Ascending aorta (tissue), 2 donors: ENCODE measurements at regions not wholly inside any gene's neighbourhood (a gene's known extent, or its start where the extent isn't known, plus 50 kb on each side); places are given as distances from the start of the nearest gene placed in this dataset.

Source experiments
- DNase-seq, 2 donors: peaks; one replicate each; pipeline ENCODE4 v3.0.0-alpha.2; 2019; ENCODE audit warnings: low spot score in 2 of 2
- H3K27ac ChIP-seq, 2 donors: fragments of 200-600 bp; sonication (generic); one replicate each; pipeline ENCODE4 v1.5.1; 2016 to 2017; ENCODE audit warnings: mild to moderate bottlenecking in 1 of 2
- H3K27me3 ChIP-seq: fragments of 200-600 bp; sonication (generic); one replicate; pipeline ENCODE4 v1.5.1; 2017
- H3K36me3 ChIP-seq, 2 donors: fragments of 200-600 bp; sonication (generic); one replicate each; pipeline ENCODE4 v1.5.1; 2016
- H3K4me1 ChIP-seq, 2 donors: fragments of 200-600 bp; sonication (generic); one replicate each; pipeline ENCODE4 v1.5.1; 2016 to 2017; ENCODE audit warnings: mild to moderate bottlenecking in 1 of 2
- H3K4me3 ChIP-seq, 2 donors: fragments of 200-600 bp; sonication (generic); one replicate each; pipeline ENCODE4 v1.5.1; 2016 to 2017; ENCODE audit warnings: mild to moderate bottlenecking in 1 of 2
- H3K9me3 ChIP-seq, 2 donors: fragments of 200-600 bp; sonication (generic); one replicate each; pipeline ENCODE4 v1.5.1; 2016
- intact Hi-C: fragments of 100-400 bp; cut with DNase I; formaldehyde crosslinking; loops from one replicate; pipeline ENCODE4 v1.15.1; 2023
- TF ChIP-seq, protein P1 (sequence below), 3 experiments: fragments of 200-600 bp in 2 of 3; fragments of 450-650 bp in 1 of 3; sonication (generic) in 2 of 3; IDR thresholded peaks; one replicate each; pipeline ENCODE4 v1.5.1; 2016 to 2019; ENCODE audit warnings: antibody characterized with exemption in 3 of 3, mild to moderate bottlenecking in 1 of 3, moderate library complexity in 1 of 3

- intact Hi-C loops: no loop called here
- TF ChIP-seq, protein P1, sequence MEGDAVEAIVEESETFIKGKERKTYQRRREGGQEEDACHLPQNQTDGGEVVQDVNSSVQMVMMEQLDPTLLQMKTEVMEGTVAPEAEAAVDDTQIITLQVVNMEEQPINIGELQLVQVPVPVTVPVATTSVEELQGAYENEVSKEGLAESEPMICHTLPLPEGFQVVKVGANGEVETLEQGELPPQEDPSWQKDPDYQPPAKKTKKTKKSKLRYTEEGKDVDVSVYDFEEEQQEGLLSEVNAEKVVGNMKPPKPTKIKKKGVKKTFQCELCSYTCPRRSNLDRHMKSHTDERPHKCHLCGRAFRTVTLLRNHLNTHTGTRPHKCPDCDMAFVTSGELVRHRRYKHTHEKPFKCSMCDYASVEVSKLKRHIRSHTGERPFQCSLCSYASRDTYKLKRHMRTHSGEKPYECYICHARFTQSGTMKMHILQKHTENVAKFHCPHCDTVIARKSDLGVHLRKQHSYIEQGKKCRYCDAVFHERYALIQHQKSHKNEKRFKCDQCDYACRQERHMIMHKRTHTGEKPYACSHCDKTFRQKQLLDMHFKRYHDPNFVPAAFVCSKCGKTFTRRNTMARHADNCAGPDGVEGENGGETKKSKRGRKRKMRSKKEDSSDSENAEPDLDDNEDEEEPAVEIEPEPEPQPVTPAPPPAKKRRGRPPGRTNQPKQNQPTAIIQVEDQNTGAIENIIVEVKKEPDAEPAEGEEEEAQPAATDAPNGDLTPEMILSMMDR (IDR thresholded peaks at IDR 0.05): no peak
- no peaks in the 10 kb centered on the region for H3K27me3 ChIP-seq
- no peak overlapping the region for H3K27ac ChIP-seq
- no peaks in the 10 kb centered on the region for H3K9me3 ChIP-seq
- DNase-seq: no peak
- no peaks in the 10 kb centered on the region for H3K4me1 ChIP-seq
- H3K36me3 ChIP-seq: no peaks in the 10 kb centered on the region
- H3K4me3 ChIP-seq: no peak overlapping the region
Observed at GRCh38 chr18:30387401-30387800, 655.1 kb downstream of the DSC3 start.

DNA sequence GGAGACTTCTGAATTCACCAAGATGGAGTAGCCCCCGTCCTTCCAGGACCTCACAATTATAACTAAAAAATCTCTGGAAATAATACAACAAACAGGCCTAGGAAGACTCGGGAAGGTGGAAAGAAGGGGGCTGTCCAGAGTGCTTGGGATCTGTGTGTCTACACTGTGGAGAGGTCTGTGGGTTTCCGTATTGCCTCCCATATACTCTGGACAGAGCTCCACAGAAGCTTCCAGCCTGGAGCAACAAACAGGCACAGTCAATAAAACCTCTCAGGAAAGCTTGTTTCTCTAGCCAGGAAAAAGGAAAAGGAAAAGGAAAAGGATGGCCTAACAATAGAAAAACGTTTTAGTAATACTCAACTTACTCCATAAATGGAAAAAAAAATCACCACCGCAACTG lies 655.9 kb downstream of the DSC3 start:
- H3K4me1 ChIP-seq: no peaks in the 10 kb centered on the region
- TF ChIP-seq, protein P1 (IDR thresholded peaks at IDR 0.05): no peak
- H3K9me3 ChIP-seq: no peaks in the 10 kb centered on the region
- H3K27me3 ChIP-seq: no peaks in the 10 kb centered on the region
- intact Hi-C loops: no loop called here
- no peak for DNase-seq
- H3K27ac ChIP-seq: no peak overlapping the region
- no peaks in the 10 kb centered on the region for H3K36me3 ChIP-seq
- no peak overlapping the region for H3K4me3 ChIP-seq

DNA sequence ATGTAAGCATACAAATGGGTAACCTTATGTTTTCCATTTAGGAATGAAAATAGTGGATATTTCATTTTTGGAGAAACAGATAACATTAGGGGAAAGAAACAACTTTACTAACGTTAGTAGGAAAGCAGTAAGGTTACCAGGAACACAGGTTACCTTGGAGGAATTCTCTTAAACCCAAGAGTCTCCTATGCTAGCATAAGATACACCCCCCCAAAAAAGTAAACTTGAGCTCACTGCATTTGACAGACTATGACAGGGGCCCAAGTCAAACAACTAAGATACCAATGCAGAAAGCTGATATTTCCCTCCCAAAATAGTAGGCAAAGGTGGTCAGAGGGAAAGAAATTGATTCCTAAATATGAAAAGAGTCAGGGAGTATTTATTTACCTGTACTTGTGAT lies 656.9 kb downstream of the DSC3 start:
- H3K4me1 ChIP-seq: no peaks in the 10 kb centered on the region
- no peak overlapping the region for H3K4me3 ChIP-seq
- no peaks in the 10 kb centered on the region for H3K27me3 ChIP-seq
- TF ChIP-seq, protein P1 (IDR thresholded peaks at IDR 0.05): no peak
- no peaks in the 10 kb centered on the region for H3K36me3 ChIP-seq
- no peak overlapping the region for H3K27ac ChIP-seq
- intact Hi-C loops: no loop called here
- no peaks in the 10 kb centered on the region for H3K9me3 ChIP-seq
- DNase-seq: no peak

GRCh38 chr18:30381826-30382225 lies 660.7 kb downstream of the DSC3 start:
- Histone ChIP-seq H3K36me3 (no peaks in the 10 kb centered on the region), H3K27me3 (no peaks in the 10 kb centered on the region), H3K4me1 (no peaks in the 10 kb centered on the region), H3K4me3 (no peak overlapping the region), H3K27ac (no peak overlapping the region), H3K9me3 (no peaks in the 10 kb centered on the region)
- TF ChIP-seq, protein P1 (IDR thresholded peaks at IDR 0.05): no peak
- no peak for DNase-seq
- intact Hi-C loops: no loop called here

DNA sequence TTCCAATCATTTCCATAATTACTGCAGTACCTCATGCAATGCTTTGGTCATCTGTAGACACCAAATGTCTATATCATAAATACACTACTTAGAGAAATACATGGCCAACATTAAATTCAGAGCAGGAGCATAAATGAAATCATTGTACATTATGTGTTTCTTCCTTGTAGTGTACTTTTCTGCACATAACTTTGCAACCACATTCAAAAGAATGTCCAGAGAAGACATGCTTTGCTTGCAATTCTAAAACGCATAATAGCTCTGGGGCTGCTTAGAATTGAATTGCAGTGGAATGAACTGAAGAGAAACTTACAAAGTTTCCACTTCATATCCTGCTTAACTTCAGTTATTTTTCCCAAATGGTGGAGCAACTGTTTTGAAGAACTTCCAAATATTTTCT lies 664.4 kb downstream of the DSC3 start:
- Histone ChIP-seq H3K4me1 (no peaks in the 10 kb centered on the region), H3K9me3 (peaks cover 0 to 5% of the 10 kb centered on the region in 2 donors), H3K4me3 (no peak overlapping the region), H3K36me3 (no peaks in the 10 kb centered on the region), H3K27me3 (no peaks in the 10 kb centered on the region), H3K27ac (no peak overlapping the region)
- DNase-seq: no peak
- intact Hi-C loops: no loop called here
- TF ChIP-seq, protein P1 (IDR thresholded peaks at IDR 0.05): no peak

- no peaks in the 10 kb centered on the region for H3K27me3 ChIP-seq
- intact Hi-C loops: no loop called here
Observed at GRCh38 chr18:30376515-30376914, 666.0 kb downstream of the DSC3 start.

More at GRCh38 chr18:30376515-30376914, 666.0 kb downstream of the DSC3 start:
- Histone ChIP-seq H3K36me3 (no peaks in the 10 kb centered on the region), H3K4me3 (no peak overlapping the region), H3K27ac (no peak overlapping the region), H3K9me3 (peaks cover 0 to 5% of the 10 kb centered on the region in 2 donors), H3K4me1 (no peaks in the 10 kb centered on the region)
- no peak for DNase-seq
- TF ChIP-seq, protein P1 (IDR thresholded peaks at IDR 0.05): no peak
